Spinal cord (tissue), 9 donors: ENCODE measurements at regions not wholly inside any gene's neighbourhood (a gene's known extent, or its start where the extent isn't known, plus 50 kb on each side); places are given as distances from the start of the nearest gene placed in this dataset.
A peak's percentile ranks its signal among the peaks of the same experiment; 100 is the strongest.

ENCODE experiments used
- DNase-seq, 6 donors: peaks; one replicate each; pipeline versions ENCODE4 v3.0.0 to v3.0.0-alpha.2; 2013 to 2015; ENCODE audit warnings: low spot score in 6 of 6, low read depth in 4 of 6
- H3K27ac ChIP-seq: one replicate; pipeline ENCODE4 v1.5.1; 2013; ENCODE audit warnings: low read depth, low read length, control low read depth
- H3K27me3 ChIP-seq: one replicate; pipeline ENCODE4 v1.6.1; 2013; ENCODE audit warnings: low read length; ENCODE audit not compliant: control insufficient read depth, insufficient read depth
- H3K36me3 ChIP-seq: one replicate; pipeline ENCODE4 v1.6.1; 2013; ENCODE audit warnings: low read length; ENCODE audit not compliant: control insufficient read depth, insufficient read depth
- H3K4me1 ChIP-seq: one replicate; pipeline ENCODE4 v1.6.1; 2013; ENCODE audit warnings: low read length; ENCODE audit not compliant: control insufficient read depth, insufficient read depth
- H3K4me3 ChIP-seq: one replicate; pipeline ENCODE4 v1.5.1; 2013; ENCODE audit warnings: low read depth, low read length, control low read depth
- H3K9me3 ChIP-seq: one replicate; pipeline ENCODE4 v1.6.1; 2013; ENCODE audit warnings: low read length; ENCODE audit not compliant: control insufficient read depth, insufficient read depth
- WGBS: methylation state at CpG from one replicate; pipeline ENCODE4 v1.1.5; 2013; ENCODE audit warnings: missing lambda C conversion rate; ENCODE audit not compliant: insufficient coverage; 5-methylcytosine and 5-hydroxymethylcytosine counted together
- donor health status: healthy.

- Histone ChIP-seq H3K4me1 (peaks cover 9% of the 10 kb centered on the region), H3K4me3 (no peak overlapping the region), H3K9me3 (no peaks in the 10 kb centered on the region), H3K36me3 (no peaks in the 10 kb centered on the region), H3K27me3 (peaks cover 15% of the 10 kb centered on the region), H3K27ac (no peak overlapping the region)
- peak in 2 of 6 donors; percentile 24 to 76 for DNase-seq
- 24% methylated on average over 3 of the region's 8 CpGs for WGBS
Observed at GRCh38 chr11:11010624-11011127, 152.8 kb upstream of the ZBED5 start.

DNA sequence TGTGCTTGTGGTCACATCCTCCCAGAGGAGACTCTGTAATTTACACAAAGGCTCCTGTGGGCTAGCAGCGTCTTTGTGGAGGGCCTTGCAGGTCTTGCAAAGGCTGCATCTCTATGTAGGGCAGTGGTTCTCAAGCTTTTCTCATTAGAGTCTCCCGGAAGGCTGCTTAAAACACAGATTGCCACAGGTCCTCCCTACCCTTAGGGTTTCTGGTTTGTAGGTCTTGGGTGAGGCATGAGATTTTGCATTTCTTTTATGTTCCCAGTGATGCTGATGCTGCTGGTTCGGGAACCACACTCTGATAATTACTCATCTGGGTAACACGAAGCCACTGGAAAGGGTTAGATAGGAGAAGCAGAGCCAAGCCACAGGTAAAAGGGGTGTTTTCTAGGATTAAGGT lies 151.3 kb upstream of the ZBED5 start:
- peaks cover 9% of the 10 kb centered on the region for H3K4me1 ChIP-seq
- no peaks in the 10 kb centered on the region for H3K36me3 ChIP-seq
- H3K27ac ChIP-seq = no peak overlapping the region
- 67% methylated on average over 1 of the region's 4 CpGs for WGBS
- no peak overlapping the region for H3K4me3 ChIP-seq
- no peaks in the 10 kb centered on the region for H3K9me3 ChIP-seq
- H3K27me3 ChIP-seq = peaks cover 15% of the 10 kb centered on the region
- DNase-seq = no peak

DNA sequence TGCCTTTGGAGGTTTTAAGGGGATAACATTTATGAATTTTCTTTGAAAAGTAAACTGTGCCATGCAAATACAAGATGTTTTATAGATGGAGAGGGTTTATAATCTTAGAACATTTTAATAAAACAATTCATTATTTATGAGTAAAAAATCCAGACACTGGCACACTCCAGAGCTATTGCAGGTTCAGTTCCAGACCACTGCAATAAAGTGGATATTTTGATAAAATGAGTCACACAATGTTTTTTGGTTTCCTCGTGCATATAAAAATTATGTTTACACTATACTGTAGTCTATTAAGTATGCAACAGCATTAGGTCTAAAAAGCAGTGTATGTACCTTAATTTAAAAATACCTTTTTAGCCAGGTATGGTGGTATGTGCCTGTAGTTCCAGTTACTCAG lies 146.2 kb upstream of the ZBED5 start:
- Histone ChIP-seq H3K4me1 (peaks cover 6% of the 10 kb centered on the region), H3K27ac (no peak overlapping the region), H3K4me3 (no peak overlapping the region), H3K9me3 (no peaks in the 10 kb centered on the region), H3K27me3 (peaks cover 3% of the 10 kb centered on the region), H3K36me3 (no peaks in the 10 kb centered on the region)
- DNase-seq = no peak
- WGBS = no CpG with 5 or more reads among the region's 1 CpG

- no peak overlapping the region for H3K27ac ChIP-seq
- peak in 1 of 6 donors; percentile 21 for DNase-seq
- no peak overlapping the region for H3K4me3 ChIP-seq
- no peaks in the 10 kb centered on the region for H3K36me3 ChIP-seq
- H3K27me3 ChIP-seq = no peaks in the 10 kb centered on the region
- H3K4me1 ChIP-seq = peaks cover 6% of the 10 kb centered on the region
- WGBS = no CpG with 5 or more reads among the region's 3 CpGs
- H3K9me3 ChIP-seq = no peaks in the 10 kb centered on the region
Observed at GRCh38 chr11:11003226-11003625, 145.4 kb upstream of the ZBED5 start.

DNA sequence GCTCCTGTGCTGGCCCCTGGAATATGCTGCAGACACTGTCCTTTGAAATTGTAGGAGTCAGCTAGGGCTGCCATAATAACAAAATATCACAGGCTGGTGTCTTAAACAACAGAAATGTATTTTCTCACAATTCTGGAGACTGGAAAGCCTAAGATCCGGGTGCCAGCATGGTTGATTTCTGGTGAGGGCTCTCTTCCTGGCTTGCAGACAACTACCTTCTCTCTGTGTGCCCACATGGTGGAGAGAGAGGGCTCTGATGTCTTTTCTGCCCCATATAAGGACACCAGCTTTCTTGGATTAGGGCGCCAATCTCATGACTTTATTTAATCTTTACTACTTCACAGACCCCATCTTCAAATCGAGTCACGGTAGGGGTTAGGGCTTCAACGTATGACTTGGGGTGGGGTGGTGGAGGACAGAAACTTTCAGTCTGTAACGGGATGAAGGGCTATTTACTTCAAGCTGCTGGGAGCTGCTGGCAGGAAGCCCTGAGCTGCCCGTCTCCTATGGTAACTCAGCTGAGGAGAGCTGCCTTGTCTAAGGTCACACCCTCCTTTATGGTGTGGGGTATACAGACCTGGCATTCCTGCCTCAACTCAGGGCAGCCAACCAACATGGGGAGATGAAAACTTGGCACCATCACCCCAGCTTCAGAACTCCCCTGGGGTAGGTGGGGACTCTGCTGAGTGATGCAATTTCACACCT lies 142.9 kb upstream of the ZBED5 start:
- DNase-seq = peak in 1 of 6 donors; percentile 14

GRCh38 chr11:10998674-10999073 lies 140.8 kb upstream of the ZBED5 start:
- no peak overlapping the region for H3K4me3 ChIP-seq
- no peaks in the 10 kb centered on the region for H3K36me3 ChIP-seq
- no peaks in the 10 kb centered on the region for H3K27me3 ChIP-seq
- H3K9me3 ChIP-seq = no peaks in the 10 kb centered on the region
- DNase-seq = no peak
- H3K4me1 ChIP-seq = peaks cover 6% of the 10 kb centered on the region
- H3K27ac ChIP-seq = no peak overlapping the region
- 68% methylated on average over 3 of the region's 5 CpGs for WGBS

More for the DNA sequence above, 142.9 kb upstream of the ZBED5 start:
- Histone ChIP-seq H3K36me3 (no peaks in the 10 kb centered on the region), H3K4me1 (peaks cover 6% of the 10 kb centered on the region), H3K9me3 (no peaks in the 10 kb centered on the region), H3K4me3 (no peak overlapping the region), H3K27me3 (no peaks in the 10 kb centered on the region), H3K27ac (no peak overlapping the region)
- no CpG with 5 or more reads among the region's 7 CpGs for WGBS

GRCh38 chr11:10996678-10997077 lies 138.8 kb upstream of the ZBED5 start:
- Histone ChIP-seq H3K4me1 (peaks cover 9% of the 10 kb centered on the region), H3K36me3 (no peaks in the 10 kb centered on the region), H3K27ac (no peak overlapping the region), H3K9me3 (no peaks in the 10 kb centered on the region), H3K4me3 (no peak overlapping the region), H3K27me3 (no peaks in the 10 kb centered on the region)
- no peak for DNase-seq
- no CpG with 5 or more reads among the region's 1 CpG for WGBS

- no peaks in the 10 kb centered on the region for H3K9me3 ChIP-seq
- H3K36me3 ChIP-seq = no peaks in the 10 kb centered on the region
- H3K4me1 ChIP-seq = peaks cover 2% of the 10 kb centered on the region
- DNase-seq = no peak
- no peaks in the 10 kb centered on the region for H3K27me3 ChIP-seq
- no peak overlapping the region for H3K4me3 ChIP-seq
- H3K27ac ChIP-seq = no peak overlapping the region
- WGBS = no CpG with 5 or more reads among the region's 5 CpGs
Observed at GRCh38 chr11:10993640-10994039, 135.8 kb upstream of the ZBED5 start.

DNA sequence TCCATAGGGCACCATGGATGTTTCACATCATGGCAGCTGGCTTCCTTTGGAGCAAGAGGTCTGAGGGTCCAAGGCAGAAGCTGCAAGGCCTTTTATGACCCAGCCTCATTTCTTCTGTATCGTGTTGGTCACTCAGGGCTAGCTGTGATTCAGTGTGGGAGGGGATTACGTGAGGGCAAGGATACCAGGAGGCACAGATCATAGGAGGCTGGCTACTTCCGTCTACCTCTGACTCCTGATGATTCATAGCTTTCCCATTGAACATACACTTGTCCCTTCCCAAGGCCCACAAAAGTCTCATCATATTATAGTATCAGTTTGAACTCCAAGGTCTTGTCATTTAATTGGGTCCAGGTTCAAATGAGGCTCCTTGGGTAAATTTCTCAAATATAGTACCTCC lies 135.3 kb upstream of the ZBED5 start:
- peaks cover 2% of the 10 kb centered on the region for H3K4me1 ChIP-seq
- H3K9me3 ChIP-seq = no peaks in the 10 kb centered on the region
- no peak overlapping the region for H3K4me3 ChIP-seq
- no peaks in the 10 kb centered on the region for H3K27me3 ChIP-seq
- 70% methylated on average over 2 of the region's 3 CpGs for WGBS
- no peaks in the 10 kb centered on the region for H3K36me3 ChIP-seq
- DNase-seq = no peak
- H3K27ac ChIP-seq = no peak overlapping the region

DNA sequence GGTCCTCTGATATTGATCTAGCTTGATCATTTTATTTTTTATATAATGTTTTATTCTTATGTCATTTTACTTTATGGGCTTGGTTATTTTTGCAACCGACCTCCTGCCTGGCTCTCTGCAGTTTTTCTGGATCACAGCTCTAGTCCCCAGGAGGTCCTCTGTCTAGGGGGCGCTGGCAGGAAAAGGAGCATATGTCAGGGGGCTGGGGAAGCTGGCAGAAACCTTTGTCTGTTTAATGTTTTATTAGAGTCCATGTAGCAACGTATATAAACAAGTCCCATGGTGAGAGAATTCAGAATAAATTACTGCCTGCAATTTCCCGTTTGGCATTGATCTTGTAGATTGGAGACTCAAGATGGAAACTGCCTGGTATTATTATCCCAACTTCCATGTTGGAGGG lies 133.5 kb upstream of the ZBED5 start:
- 57% methylated on average over 1 of the region's 4 CpGs for WGBS
- no peak for DNase-seq

More for the DNA sequence above, 133.5 kb upstream of the ZBED5 start:
- Histone ChIP-seq H3K27ac (no peak overlapping the region), H3K4me3 (no peak overlapping the region), H3K27me3 (no peaks in the 10 kb centered on the region), H3K4me1 (peaks cover 2% of the 10 kb centered on the region), H3K36me3 (no peaks in the 10 kb centered on the region), H3K9me3 (no peaks in the 10 kb centered on the region)
